Choroid plexus epithelial cell (primary cell): ENCODE measurements at regions not wholly inside any gene's neighbourhood (a gene's known extent, or its start where the extent isn't known, plus 50 kb on each side); places are given as distances from the start of the nearest gene placed in this dataset.

Experiments
- DNase-seq: peaks from one replicate; pipeline ENCODE4 v3.0.0-alpha.2; 2010; ENCODE audit warnings: low read depth
- H3K4me3 ChIP-seq: 2 replicates; pipeline ENCODE4 v1.5.1; 2011; ENCODE audit warnings: low read depth, mild to moderate bottlenecking, control low read depth, low read length, moderate library complexity
- TF ChIP-seq, protein P1 (sequence below): conservative IDR thresholded peaks from 2 replicates; pipeline ENCODE4 v1.5.1; 2011; ENCODE audit warnings: low read depth, mild to moderate bottlenecking, control low read depth, inconsistent platforms, low read length, moderate library complexity

DNA sequence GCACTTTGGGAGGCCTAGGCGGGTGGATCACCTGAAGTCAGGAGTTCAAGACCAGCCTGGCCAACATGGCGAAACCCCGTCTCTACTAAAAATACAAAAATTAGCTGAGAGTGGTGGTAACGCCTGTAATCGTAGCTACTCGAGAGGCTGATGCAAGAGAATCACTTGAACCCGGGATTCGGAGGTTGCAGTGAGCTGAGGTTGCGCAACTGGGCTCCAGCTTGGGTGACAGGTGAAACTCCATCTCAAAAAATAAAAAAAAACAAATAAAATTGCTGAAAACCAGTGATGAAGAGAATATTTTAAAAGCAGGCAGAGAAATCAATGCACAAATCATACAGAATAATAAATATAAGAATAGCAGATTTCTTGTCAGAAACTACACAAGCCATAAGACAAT, 129.3 kb downstream of the SLIT2 start:
- no peak overlapping the region for H3K4me3 ChIP-seq
- DNase-seq: no peak
- TF ChIP-seq, protein P1, sequence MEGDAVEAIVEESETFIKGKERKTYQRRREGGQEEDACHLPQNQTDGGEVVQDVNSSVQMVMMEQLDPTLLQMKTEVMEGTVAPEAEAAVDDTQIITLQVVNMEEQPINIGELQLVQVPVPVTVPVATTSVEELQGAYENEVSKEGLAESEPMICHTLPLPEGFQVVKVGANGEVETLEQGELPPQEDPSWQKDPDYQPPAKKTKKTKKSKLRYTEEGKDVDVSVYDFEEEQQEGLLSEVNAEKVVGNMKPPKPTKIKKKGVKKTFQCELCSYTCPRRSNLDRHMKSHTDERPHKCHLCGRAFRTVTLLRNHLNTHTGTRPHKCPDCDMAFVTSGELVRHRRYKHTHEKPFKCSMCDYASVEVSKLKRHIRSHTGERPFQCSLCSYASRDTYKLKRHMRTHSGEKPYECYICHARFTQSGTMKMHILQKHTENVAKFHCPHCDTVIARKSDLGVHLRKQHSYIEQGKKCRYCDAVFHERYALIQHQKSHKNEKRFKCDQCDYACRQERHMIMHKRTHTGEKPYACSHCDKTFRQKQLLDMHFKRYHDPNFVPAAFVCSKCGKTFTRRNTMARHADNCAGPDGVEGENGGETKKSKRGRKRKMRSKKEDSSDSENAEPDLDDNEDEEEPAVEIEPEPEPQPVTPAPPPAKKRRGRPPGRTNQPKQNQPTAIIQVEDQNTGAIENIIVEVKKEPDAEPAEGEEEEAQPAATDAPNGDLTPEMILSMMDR: no peak

DNA sequence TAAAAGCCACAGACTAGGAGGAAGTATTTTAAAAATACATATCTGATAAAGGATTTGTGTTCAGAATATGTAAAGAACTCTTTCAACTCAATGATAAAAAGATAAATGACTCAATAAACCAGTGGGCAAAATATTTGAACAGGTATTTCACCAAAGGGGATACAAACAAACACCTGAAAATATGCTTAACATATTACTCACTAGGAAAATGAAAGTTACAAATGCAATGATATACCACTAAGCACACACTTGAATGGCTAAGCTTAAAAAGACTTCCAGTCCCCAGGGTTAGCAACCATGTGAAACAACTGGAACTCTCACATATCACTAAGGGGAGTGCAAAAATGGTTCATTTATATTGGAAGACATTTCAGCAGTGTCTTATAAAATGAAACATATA, 131.6 kb downstream of the SLIT2 start:
- TF ChIP-seq, protein P1: no peak
- H3K4me3 ChIP-seq: no peak overlapping the region
- DNase-seq: no peak

- H3K4me3 ChIP-seq: no peak overlapping the region
- no peak for DNase-seq
- TF ChIP-seq, protein P1: no peak
Measured at GRCh38 chr4:20383969-20384368, 132.3 kb downstream of the SLIT2 start.

DNA sequence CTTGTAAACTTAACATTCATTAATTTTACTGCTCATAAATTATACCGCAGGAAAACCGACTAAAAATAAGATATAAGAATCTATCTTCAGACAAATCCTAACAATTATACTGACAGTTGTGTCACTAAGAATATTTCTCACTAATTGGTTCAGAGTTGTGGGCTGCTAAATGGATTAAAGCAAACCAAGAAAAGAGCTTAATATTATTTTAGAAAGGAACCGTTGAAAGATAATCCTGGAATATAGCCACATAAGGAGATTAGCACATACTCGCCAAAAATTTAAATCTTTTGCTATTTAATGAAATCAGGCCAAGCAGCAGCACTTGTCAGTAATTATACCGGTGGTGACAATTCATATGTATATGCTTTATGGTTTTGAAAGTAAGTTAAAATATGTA, 132.8 kb downstream of the SLIT2 start:
- no peak overlapping the region for H3K4me3 ChIP-seq
- TF ChIP-seq, protein P1: no peak
- no peak for DNase-seq

DNA sequence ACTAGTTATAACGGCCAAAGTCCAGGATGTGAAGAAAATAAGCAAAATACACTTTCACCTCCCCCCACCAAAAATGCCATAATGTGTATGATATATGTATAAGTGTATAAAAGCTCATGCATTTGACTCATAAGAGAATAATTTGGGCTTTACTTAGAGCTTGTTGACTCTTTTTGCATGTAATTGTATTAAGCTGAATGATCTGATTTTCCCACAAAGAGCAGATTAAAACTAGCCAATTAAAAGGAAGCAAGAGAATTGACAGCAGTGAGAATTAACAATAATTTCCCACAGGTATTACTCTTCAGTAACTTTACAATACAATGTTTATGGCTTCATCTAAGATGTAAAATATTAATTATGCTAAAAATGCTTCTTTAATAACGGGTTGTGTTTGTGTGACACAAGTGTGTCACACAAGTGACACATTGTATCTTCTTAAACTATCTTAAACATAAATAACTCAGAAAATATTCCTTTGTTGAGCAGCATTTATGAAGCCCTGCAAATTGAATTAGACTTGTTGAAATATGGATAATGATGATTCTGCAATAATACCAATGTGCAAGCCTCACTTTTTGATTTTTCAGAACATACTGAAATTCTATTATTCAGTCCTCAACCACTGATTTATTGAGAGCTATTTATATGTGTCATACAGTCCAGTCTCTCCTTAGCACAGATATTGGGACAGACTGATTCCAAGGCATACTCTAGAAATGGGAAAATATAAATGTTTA, 134.5 kb downstream of the SLIT2 start:
- TF ChIP-seq, protein P1: no peak
- no peak overlapping the region for H3K4me3 ChIP-seq
- no peak for DNase-seq

GRCh38 chr4:20386906-20387305, 135.2 kb downstream of the SLIT2 start:
- DNase-seq: no peak
- TF ChIP-seq, protein P1: no peak
- no peak overlapping the region for H3K4me3 ChIP-seq

DNA sequence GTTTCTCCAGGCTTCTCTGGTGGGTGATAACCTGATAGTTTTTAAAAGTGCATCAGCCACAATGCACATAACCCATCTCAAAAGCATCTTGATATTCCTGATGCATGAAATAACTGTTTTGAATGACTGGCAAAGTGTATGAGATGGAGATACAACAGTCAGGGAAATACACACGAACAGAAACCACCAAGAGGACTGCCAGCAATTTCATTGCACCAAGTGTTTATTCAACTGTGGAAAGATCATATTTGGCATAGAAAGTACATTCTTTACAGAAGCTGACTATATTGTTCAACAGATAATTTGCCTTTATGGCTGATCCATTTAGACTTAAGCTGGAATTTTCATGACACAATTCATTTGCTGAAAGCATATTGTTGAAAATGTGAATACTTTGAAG, 139.5 kb downstream of the SLIT2 start:
- TF ChIP-seq, protein P1: no peak
- H3K4me3 ChIP-seq: no peak overlapping the region
- DNase-seq: peak; percentile 74
